ENCODE measurements at regions not wholly inside any gene's neighbourhood (a gene's known extent, or its start where the extent isn't known, plus 50 kb on each side); places are given as distances from the start of the nearest gene placed in this dataset.

DNA sequence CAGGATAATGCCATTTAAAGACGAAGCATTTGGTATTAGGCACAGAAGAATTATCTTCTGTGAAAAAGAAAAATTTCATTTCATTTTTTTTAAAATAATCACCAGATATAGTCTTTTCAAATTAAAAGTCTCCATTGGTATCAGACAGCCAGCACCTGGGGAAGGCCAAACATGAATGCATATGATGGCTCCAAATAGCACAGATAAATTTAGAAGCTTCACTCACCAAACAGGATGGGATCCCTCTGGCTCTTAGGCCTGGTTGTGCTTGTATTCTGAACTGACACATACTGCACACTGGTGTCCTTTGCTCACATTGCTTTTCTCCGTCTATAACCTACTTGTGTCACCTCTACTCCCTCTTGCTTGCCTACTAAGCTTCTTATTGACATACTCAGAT lies 169.5 kb upstream of the CHRM2 start:
- TF ChIP-seq POLR2A (IDR thresholded peaks at IDR 0.05) (no peak), POLR2AphosphoS5 (IDR thresholded peaks at IDR 0.05) (no peak)

Data from prostate gland (tissue), 1 donor.